Transverse colon (tissue), 3 donors: ENCODE measurements at regions not wholly inside any gene's neighbourhood (a gene's known extent, or its start where the extent isn't known, plus 50 kb on each side); places are given as distances from the start of the nearest gene placed in this dataset.

ENCODE experiments used
- POLR2A ChIP-seq: fragments of 450-650 bp; IDR thresholded peaks from one replicate; pipeline ENCODE4 v1.6.1; 2016; ENCODE audit warnings: antibody characterized with exemption, mild to moderate bottlenecking, moderate library complexity
- TF ChIP-seq, protein P1 (sequence below), 5 experiments: fragments of 200-600 bp in 3 of 5; fragments of 450-650 bp in 2 of 5; sonication (generic) in 3 of 5; IDR thresholded peaks; 1 replicate in 2 of 5; 2 replicates in 3 of 5; pipeline ENCODE4 v1.5.1; 2016 to 2017; ENCODE audit warnings: antibody characterized with exemption in 5 of 5, inconsistent platforms in 3 of 5, mild to moderate bottlenecking in 2 of 5, moderate library complexity in 1 of 5

DNA sequence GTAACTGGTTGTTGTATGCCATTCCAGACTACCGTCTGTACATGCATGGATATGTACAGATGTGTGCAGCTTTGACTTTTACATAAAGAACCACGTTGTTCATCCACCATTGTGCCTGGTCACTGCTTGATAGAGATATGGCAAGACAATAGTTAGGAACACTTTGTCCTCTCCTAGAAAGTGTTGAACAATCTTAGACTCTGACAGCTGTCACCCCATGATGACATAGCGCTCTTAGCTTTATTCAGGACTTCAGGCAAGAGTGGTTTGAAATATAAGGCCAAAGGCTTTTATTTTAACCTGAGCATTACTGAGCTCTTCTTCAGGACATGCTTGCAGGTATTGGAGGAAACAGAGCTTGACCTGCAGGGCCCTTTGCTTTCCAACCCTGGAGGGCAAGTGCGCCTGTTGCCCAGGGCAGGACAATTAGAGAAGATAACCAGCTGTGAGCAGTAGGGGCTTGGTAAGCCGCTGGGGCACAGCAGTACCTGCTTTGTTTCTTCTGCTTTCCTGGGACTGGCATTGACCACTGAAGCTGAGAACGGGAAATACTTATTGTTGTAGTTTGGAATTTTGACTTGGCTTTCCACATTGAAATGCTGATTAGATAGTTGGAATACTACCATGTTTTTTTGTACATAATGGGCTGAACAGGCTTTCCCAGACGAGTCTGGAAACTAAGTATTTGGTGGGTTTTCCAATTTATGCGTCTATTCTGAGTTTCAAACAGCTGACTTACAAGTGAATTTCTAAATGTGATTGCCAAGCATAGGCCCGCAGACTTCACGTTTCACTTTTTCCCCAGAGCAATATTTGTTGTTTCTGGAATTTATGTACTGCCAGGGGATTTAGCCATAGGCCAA is 51.1 kb downstream of the GARRE1 start:
- no peak for TF ChIP-seq POLR2A
- TF ChIP-seq, protein P1, sequence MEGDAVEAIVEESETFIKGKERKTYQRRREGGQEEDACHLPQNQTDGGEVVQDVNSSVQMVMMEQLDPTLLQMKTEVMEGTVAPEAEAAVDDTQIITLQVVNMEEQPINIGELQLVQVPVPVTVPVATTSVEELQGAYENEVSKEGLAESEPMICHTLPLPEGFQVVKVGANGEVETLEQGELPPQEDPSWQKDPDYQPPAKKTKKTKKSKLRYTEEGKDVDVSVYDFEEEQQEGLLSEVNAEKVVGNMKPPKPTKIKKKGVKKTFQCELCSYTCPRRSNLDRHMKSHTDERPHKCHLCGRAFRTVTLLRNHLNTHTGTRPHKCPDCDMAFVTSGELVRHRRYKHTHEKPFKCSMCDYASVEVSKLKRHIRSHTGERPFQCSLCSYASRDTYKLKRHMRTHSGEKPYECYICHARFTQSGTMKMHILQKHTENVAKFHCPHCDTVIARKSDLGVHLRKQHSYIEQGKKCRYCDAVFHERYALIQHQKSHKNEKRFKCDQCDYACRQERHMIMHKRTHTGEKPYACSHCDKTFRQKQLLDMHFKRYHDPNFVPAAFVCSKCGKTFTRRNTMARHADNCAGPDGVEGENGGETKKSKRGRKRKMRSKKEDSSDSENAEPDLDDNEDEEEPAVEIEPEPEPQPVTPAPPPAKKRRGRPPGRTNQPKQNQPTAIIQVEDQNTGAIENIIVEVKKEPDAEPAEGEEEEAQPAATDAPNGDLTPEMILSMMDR (IDR thresholded peaks at IDR 0.05) = no peak
